Testis (tissue), 2 donors: ENCODE measurements at regions not wholly inside any gene's neighbourhood (a gene's known extent, or its start where the extent isn't known, plus 50 kb on each side); places are given as distances from the start of the nearest gene placed in this dataset.
"Not testable (repeated sequence)": the region's sequence is repeated elsewhere in the genome, so short reads cannot be mapped to it uniquely, and the experiment has no call there.

Experiments
- DNase-seq: peaks from one replicate; pipeline ENCODE4 v3.0.0-alpha.2; 2019
- H3K27ac ChIP-seq, 2 donors: fragments of 200-600 bp; sonication (generic); one replicate each; pipeline ENCODE4 v1.5.1; 2019
- H3K27me3 ChIP-seq: fragments of 200-600 bp; sonication (generic); one replicate; pipeline ENCODE4 v1.5.1; 2019
- H3K36me3 ChIP-seq: fragments of 200-600 bp; sonication (generic); one replicate; pipeline ENCODE4 v1.5.1; 2017; ENCODE audit warnings: low read depth; ENCODE audit errors: missing control alignments
- H3K4me1 ChIP-seq: fragments of 200-600 bp; sonication (generic); one replicate; pipeline ENCODE4 v1.5.1; 2019
- H3K4me3 ChIP-seq, 2 donors: fragments of 200-600 bp; sonication (generic); one replicate each; pipeline ENCODE4 v1.5.1; 2017 to 2019
- H3K9me3 ChIP-seq: fragments of 200-600 bp; sonication (generic); one replicate; pipeline ENCODE4 v1.5.1; 2017
- CTCF ChIP-seq, 3 experiments: fragments of 450-650 bp in 2 of 3; fragments of 200-600 bp in 1 of 3; sonication (generic) in 1 of 3; IDR thresholded peaks; one replicate each; pipeline ENCODE4 v1.5.1; 2016 to 2019; ENCODE audit warnings: antibody characterized with exemption in 3 of 3, mild to moderate bottlenecking in 2 of 3, moderate library complexity in 1 of 3
- POLR2A ChIP-seq: fragments of 450-650 bp; IDR thresholded peaks from one replicate; pipeline ENCODE4 v1.6.1; 2017; ENCODE audit warnings: antibody characterized with exemption, mild to moderate bottlenecking, moderate library complexity
- WGBS, 2 donors: methylation state at CpG; one replicate each; pipeline ENCODE4 v1.1.5; 2018; 5-methylcytosine and 5-hydroxymethylcytosine counted together
- intact Hi-C: fragments of 100-400 bp; cut with DNase I; formaldehyde crosslinking; loops from one replicate; pipeline ENCODE4 v1.15.1; 2023; ENCODE audit warnings: low total_unique reads

- no peak for TF ChIP-seq POLR2A
- TF ChIP-seq CTCF (IDR thresholded peaks at IDR 0.05): no peak
- H3K4me1 ChIP-seq: no peaks in the 10 kb centered on the region
- H3K27me3 ChIP-seq: no peaks in the 10 kb centered on the region
- no peak overlapping the region for H3K4me3 ChIP-seq
- no peaks in the 10 kb centered on the region for H3K9me3 ChIP-seq
- no peaks in the 10 kb centered on the region for H3K36me3 ChIP-seq
- WGBS, 2 donors: 28 to 31% methylated on average over 4 of the region's 4 CpGs
- no peak overlapping the region for H3K27ac ChIP-seq
- intact Hi-C loops: no loop called here
- DNase-seq: no peak
Observed at GRCh38 chr2:8445580-8445979, 236.3 kb upstream of the ID2 start.

DNA sequence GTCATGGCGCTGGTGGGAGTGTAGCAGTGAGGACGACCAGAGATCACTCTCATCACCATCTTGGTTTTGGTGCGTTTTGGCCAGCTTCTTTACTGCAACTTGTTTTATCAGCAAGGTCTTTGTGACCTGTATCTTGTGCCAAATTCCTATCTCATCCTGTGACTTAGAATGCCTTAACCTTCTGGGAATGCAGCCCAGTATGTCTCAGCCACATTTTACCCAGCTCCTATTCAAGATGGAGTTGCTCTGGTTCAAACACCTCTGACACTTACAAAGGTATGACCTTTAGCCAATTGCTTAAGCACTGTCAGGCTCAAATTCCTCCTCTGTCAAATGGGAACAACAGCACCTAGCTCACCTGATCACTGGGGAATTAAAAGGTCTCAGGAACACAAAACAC is 235.1 kb upstream of the ID2 start:
- H3K9me3 ChIP-seq, H3K27ac ChIP-seq, DNase-seq, H3K4me3 ChIP-seq, H3K27me3 ChIP-seq, intact Hi-C loops, H3K4me1 ChIP-seq, H3K36me3 ChIP-seq: not testable (repeated sequence)
- 61 to 71% methylated on average over 3 of the region's 3 CpGs for WGBS, 2 donors

- H3K4me1 ChIP-seq: no peaks in the 10 kb centered on the region
- no peaks in the 10 kb centered on the region for H3K36me3 ChIP-seq
- H3K9me3 ChIP-seq: no peaks in the 10 kb centered on the region
- WGBS, 2 donors: 88 to 95% methylated on average over 2 to 3 of the region's 3 CpGs
- no peak overlapping the region for H3K4me3 ChIP-seq
- intact Hi-C loops: no loop called here
- no peaks in the 10 kb centered on the region for H3K27me3 ChIP-seq
- H3K27ac ChIP-seq: no peak overlapping the region
- no peak for TF ChIP-seq CTCF (IDR thresholded peaks at IDR 0.05)
- no peak for TF ChIP-seq POLR2A
- no peak for DNase-seq
Observed at GRCh38 chr2:8447610-8448221, 234.1 kb upstream of the ID2 start.

GRCh38 chr2:8448824-8449556 is 232.9 kb upstream of the ID2 start:
- Histone ChIP-seq H3K9me3 (no peaks in the 10 kb centered on the region), H3K4me3 (no peak overlapping the region), H3K36me3 (no peaks in the 10 kb centered on the region), H3K4me1 (no peaks in the 10 kb centered on the region), H3K27me3 (no peaks in the 10 kb centered on the region), H3K27ac (no peak overlapping the region)
- DNase-seq: no peak
- no peak for TF ChIP-seq POLR2A
- no peak for TF ChIP-seq CTCF (IDR thresholded peaks at IDR 0.05)
- intact Hi-C loops: no loop called here
- 83 to 84% methylated on average over 10 of the region's 10 CpGs for WGBS, 2 donors

GRCh38 chr2:8451273-8451672 is 230.6 kb upstream of the ID2 start:
- WGBS, 2 donors: 90 to 92% methylated on average over 5 of the region's 5 CpGs
- intact Hi-C loops: no loop called here

More at GRCh38 chr2:8451273-8451672, 230.6 kb upstream of the ID2 start:
- Histone ChIP-seq H3K27ac (no peak overlapping the region), H3K36me3 (no peaks in the 10 kb centered on the region), H3K4me3 (no peak overlapping the region), H3K4me1 (no peaks in the 10 kb centered on the region), H3K27me3 (no peaks in the 10 kb centered on the region), H3K9me3 (no peaks in the 10 kb centered on the region)
- TF ChIP-seq POLR2A: no peak
- TF ChIP-seq CTCF (IDR thresholded peaks at IDR 0.05): no peak
- DNase-seq: no peak
